HG03442 (cell line): ENCODE measurements at regions not wholly inside any gene's neighbourhood (a gene's known extent, or its start where the extent isn't known, plus 50 kb on each side); places are given as distances from the start of the nearest gene placed in this dataset.
A peak's percentile ranks its signal among the peaks of the same experiment; 100 is the strongest.

Source experiments
- ATAC-seq: cut with Tn5 transposase; IDR thresholded peaks from one replicate; pipeline ENCODE4 v1.9.1; 2021; ENCODE audit warnings: mild to moderate bottlenecking, moderate library complexity; ENCODE audit not compliant: unreplicated experiment

- ATAC-seq: no peak
Measured at GRCh38 chr1:90650401-90650800, 66.7 kb downstream of the BARHL2 start.

GRCh38 chr1:90640325-90640724 is 76.8 kb downstream of the BARHL2 start:
- no peak for ATAC-seq

GRCh38 chr1:90622666-90623065 is 94.4 kb downstream of the BARHL2 start:
- no peak for ATAC-seq

- no peak for ATAC-seq
Measured at GRCh38 chr1:90621986-90622385, 95.1 kb downstream of the BARHL2 start.

- no peak for ATAC-seq
Measured at GRCh38 chr1:90616395-90616794, 100.7 kb downstream of the BARHL2 start.

GRCh38 chr1:90614872-90615271 is 102.2 kb downstream of the BARHL2 start:
- ATAC-seq: no peak

GRCh38 chr1:90613371-90613770 is 103.7 kb downstream of the BARHL2 start:
- ATAC-seq: no peak

GRCh38 chr1:90612033-90612432 is 105.1 kb downstream of the BARHL2 start:
- ATAC-seq: no peak

- ATAC-seq: no peak
Measured at GRCh38 chr1:90607736-90608135, 109.4 kb downstream of the BARHL2 start.

GRCh38 chr1:90605070-90605469 is 112.0 kb downstream of the BARHL2 start:
- no peak for ATAC-seq

- no peak for ATAC-seq
Measured at GRCh38 chr1:90593312-90593711, 123.8 kb downstream of the BARHL2 start.

GRCh38 chr1:90591970-90592356 is 125.1 kb downstream of the BARHL2 start:
- no peak for ATAC-seq

- no peak for ATAC-seq
Measured at GRCh38 chr1:90591355-90591969, 125.6 kb downstream of the BARHL2 start.

- no peak for ATAC-seq
Measured at GRCh38 chr1:90580176-90580575, 136.9 kb downstream of the BARHL2 start.

GRCh38 chr1:90579212-90579802 is 137.8 kb downstream of the BARHL2 start:
- ATAC-seq: peak; percentile 73

- no peak for ATAC-seq
Measured at GRCh38 chr1:90574692-90575370, 142.3 kb downstream of the BARHL2 start.

GRCh38 chr1:90573736-90574135 is 143.4 kb downstream of the BARHL2 start:
- no peak for ATAC-seq

GRCh38 chr1:90572446-90572845 is 144.7 kb downstream of the BARHL2 start:
- ATAC-seq: no peak

- no peak for ATAC-seq
Measured at GRCh38 chr1:90568436-90568835, 148.7 kb downstream of the BARHL2 start.

GRCh38 chr1:90564164-90564563 is 152.9 kb downstream of the BARHL2 start:
- no peak for ATAC-seq

GRCh38 chr1:90562892-90563291 is 154.2 kb downstream of the BARHL2 start:
- ATAC-seq: no peak

GRCh38 chr1:90561911-90562310 is 155.2 kb downstream of the BARHL2 start:
- ATAC-seq: no peak
